Small intestine (tissue), 7 donors: ENCODE measurements at regions not wholly inside any gene's neighbourhood (a gene's known extent, or its start where the extent isn't known, plus 50 kb on each side); places are given as distances from the start of the nearest gene placed in this dataset.
"Not testable (repeated sequence)": the region's sequence is repeated elsewhere in the genome, so short reads cannot be mapped to it uniquely, and the experiment has no call there.

ENCODE experiments used
- DNase-seq, 2 donors: peaks; one replicate each; pipeline versions ENCODE4 v3.0.0 to v3.0.0-alpha.2; 2013
- FAIRE-seq: peaks from 2 replicates; lab custom pipeline; 2012; peaks lifted over from hg19 to GRCh38; lab: Jason Lieb, UNC
- H3K27ac ChIP-seq, 3 donors: one replicate each; pipeline ENCODE4 v1.5.1; 2013; ENCODE audit warnings: low read length in 2 of 3, mild to moderate bottlenecking in 2 of 3, control low read depth in 1 of 3, inconsistent platforms in 1 of 3, low read depth in 1 of 3, moderate library complexity in 1 of 3
- H3K27me3 ChIP-seq, 3 donors: one replicate each; pipeline ENCODE4 v1.6.1; 2013; ENCODE audit warnings: low read length in 3 of 3, inconsistent platforms in 1 of 3; ENCODE audit not compliant: control insufficient read depth in 3 of 3, insufficient read depth in 3 of 3
- H3K36me3 ChIP-seq, 3 donors: one replicate each; pipeline ENCODE4 v1.6.1; 2013; ENCODE audit warnings: low read length in 3 of 3, inconsistent platforms in 1 of 3, low read depth in 1 of 3, mild to moderate bottlenecking in 1 of 3, moderate library complexity in 1 of 3; ENCODE audit not compliant: control insufficient read depth in 3 of 3, insufficient read depth in 2 of 3
- H3K4me1 ChIP-seq, 3 donors: one replicate each; pipeline ENCODE4 v1.6.1; 2013; ENCODE audit warnings: low read length in 2 of 3, inconsistent platforms in 1 of 3, low read depth in 1 of 3, mild to moderate bottlenecking in 1 of 3, moderate library complexity in 1 of 3; ENCODE audit not compliant: control insufficient read depth in 3 of 3, insufficient read depth in 2 of 3
- H3K4me3 ChIP-seq, 3 donors: one replicate each; pipeline ENCODE4 v1.5.1; 2013; ENCODE audit warnings: low read length in 3 of 3, control low read depth in 1 of 3, inconsistent platforms in 1 of 3, low read depth in 1 of 3, mild to moderate bottlenecking in 1 of 3, moderate library complexity in 1 of 3
- H3K9me3 ChIP-seq, 2 donors: one replicate each; pipeline ENCODE4 v1.6.1; 2013; ENCODE audit warnings: low read depth in 1 of 2, low read length in 1 of 2; ENCODE audit not compliant: control insufficient read depth in 2 of 2, insufficient read depth in 1 of 2
- WGBS, 3 donors: extraction: QIAGEN DNeasy Blood & Tissue Kit; methylation state at CpG; one replicate each; pipeline ENCODE4 v1.1.7; 2013; 5-methylcytosine and 5-hydroxymethylcytosine counted together
- donor health status: healthy with polysubstance abuse.
- donor health status: control.
- donor health status: control.
- donor health status: Bipolar disorder and iron deficiency.
- donor health status: healthy.

DNA sequence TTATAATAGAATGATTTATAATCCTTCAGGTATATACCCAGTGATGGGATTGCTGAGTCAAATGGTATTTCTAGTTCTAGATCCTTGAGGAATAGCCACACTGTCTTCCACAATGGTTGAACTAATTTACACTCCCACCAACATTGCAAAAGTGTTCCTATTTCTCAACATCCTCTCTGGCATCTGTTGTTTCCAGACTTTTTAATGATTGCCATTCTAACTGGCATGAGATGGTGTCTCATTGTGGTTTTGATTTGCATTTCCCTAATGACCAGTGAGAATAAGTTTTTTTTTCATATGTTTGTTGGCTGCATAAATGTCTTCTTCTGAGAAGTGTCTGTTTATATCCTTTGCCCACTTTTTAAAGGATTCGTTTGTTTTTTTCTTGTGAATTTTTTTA, 615.1 kb downstream of the STK39 start:
- FAIRE-seq, H3K27me3 ChIP-seq, H3K4me1 ChIP-seq, H3K27ac ChIP-seq, H3K4me3 ChIP-seq, H3K36me3 ChIP-seq, DNase-seq, H3K9me3 ChIP-seq: not testable (repeated sequence)
- 88 to 97% (median 93%) methylated on average over 1 of the region's 1 CpG for WGBS, 3 donors

DNA sequence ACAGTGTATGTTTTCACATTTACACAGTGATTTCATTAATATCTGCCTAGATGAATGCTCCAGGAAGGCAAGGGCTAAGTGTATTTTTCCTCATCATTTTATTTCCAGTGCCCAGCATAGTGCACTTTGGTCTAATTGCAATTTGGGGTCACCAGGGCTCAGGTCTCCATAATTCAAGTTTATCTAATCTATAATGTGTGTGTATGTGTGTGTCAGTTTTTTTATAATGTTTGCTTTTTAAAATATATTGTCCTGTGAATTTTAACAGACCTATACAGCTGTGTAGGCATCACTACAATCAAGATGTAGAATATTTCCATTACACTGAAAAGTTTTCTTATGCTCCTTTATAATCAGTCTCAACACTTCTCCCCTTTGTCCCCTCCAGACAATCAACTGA, 620.4 kb downstream of the STK39 start:
- DNase-seq: no peak
- Histone ChIP-seq H3K27me3 (no peaks in the 10 kb centered on the region), H3K27ac (no peak overlapping the region), H3K4me3 (no peak overlapping the region), H3K4me1 (no peaks in the 10 kb centered on the region), H3K9me3 (no peaks in the 10 kb centered on the region), H3K36me3 (no peaks in the 10 kb centered on the region)
- no peak for FAIRE-seq

DNA sequence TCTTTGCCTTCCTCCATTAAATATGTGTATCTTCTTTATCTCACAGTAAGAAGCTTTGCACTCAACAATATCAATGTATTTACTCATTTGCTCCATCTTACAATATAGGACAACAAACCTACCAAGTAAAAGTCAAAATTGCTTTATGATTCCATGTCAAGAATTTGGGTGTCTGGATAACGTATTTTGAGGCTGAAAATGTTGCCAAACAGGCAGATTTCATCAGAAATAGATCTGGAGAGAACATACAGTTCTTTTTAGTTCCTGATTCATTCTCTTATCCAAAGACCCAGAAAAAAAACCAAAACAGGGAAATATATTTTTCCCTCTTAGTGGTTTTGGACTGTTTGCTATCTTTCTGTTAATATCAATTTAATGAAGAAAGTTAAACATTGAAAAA, 621.1 kb downstream of the STK39 start:
- 59 to 69% (median 60%) methylated on average over 1 of the region's 1 CpG for WGBS, 3 donors
- Histone ChIP-seq H3K4me3 (no peak overlapping the region), H3K4me1 (no peaks in the 10 kb centered on the region), H3K27ac (no peak overlapping the region), H3K9me3 (no peaks in the 10 kb centered on the region), H3K36me3 (no peaks in the 10 kb centered on the region), H3K27me3 (no peaks in the 10 kb centered on the region)
- FAIRE-seq: no peak
- no peak for DNase-seq

DNA sequence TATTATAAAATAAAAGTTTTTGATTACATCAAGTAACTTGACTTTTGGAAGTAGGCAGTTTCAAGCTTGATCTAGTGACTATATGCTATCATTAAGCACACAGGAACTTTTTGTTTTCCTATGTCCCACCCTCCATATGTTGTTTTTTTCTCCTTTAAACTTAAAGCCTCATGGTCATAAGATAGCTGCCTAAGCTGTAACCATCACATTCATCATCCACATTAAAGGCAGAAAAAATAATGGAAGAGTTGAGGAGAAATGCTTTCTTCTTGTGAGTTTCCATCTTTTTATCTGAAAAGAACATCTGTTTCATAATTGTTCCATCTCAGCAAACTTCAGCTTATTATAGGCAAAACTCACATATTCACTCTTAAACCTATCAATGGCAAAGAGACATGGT, 630.4 kb downstream of the STK39 start:
- Histone ChIP-seq H3K36me3 (no peaks in the 10 kb centered on the region), H3K4me1 (no peaks in the 10 kb centered on the region), H3K27ac (no peak overlapping the region), H3K27me3 (no peaks in the 10 kb centered on the region), H3K9me3 (no peaks in the 10 kb centered on the region), H3K4me3 (no peak overlapping the region)
- no peak for FAIRE-seq
- no peak for DNase-seq

DNA sequence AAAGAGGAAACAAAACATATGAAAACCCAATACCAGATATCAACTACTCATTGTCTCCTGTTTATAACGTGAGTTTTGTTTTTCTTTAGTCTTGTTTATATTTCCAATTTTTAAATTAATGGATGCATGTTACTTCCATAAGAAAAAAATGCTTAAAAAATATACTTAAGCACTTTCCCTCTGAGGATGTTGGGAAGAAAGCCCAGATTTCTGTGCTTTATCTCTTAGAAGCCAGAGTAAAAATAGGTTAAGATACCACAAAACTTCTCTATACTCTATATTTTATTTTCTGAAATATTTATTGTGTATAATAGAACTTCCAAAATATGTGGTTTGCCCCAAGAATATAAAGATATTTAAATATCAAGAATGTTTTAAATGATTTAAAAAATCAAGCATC, 633.9 kb downstream of the STK39 start:
- H3K4me3 ChIP-seq: no peak overlapping the region
- whole genome bisulfite sequencing, 3 donors: 57 to 84% (median 81%) methylated on average over 1 of the region's 1 CpG
- H3K4me1 ChIP-seq: no peaks in the 10 kb centered on the region
- FAIRE-seq: no peak
- no peaks in the 10 kb centered on the region for H3K36me3 ChIP-seq
- H3K27ac ChIP-seq: no peak overlapping the region
- no peak for DNase-seq
- H3K9me3 ChIP-seq: no peaks in the 10 kb centered on the region
- no peaks in the 10 kb centered on the region for H3K27me3 ChIP-seq

DNA sequence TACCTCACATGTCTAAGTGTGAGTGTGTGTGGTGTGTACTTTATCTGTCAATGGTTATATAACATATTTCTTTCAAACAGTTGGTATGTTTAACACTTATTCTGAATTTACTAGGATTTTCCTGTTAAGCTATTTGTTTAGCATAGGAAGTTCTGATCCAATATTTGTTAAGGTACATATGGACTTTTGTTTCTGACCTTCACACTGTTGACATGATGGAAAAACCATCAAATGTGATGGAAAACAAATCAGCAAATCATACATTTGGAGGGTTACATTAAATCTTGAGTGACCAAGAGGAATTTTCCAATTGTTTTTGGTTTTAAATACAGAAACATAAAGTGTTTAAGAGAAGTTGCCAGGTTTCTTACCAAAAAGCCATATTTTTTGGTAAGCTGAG, 638.9 kb downstream of the STK39 start:
- Histone ChIP-seq H3K4me3 (no peak overlapping the region), H3K27ac (no peak overlapping the region), H3K27me3 (no peaks in the 10 kb centered on the region), H3K4me1 (no peaks in the 10 kb centered on the region), H3K36me3 (no peaks in the 10 kb centered on the region), H3K9me3 (no peaks in the 10 kb centered on the region)
- no peak for FAIRE-seq
- DNase-seq: no peak

DNA sequence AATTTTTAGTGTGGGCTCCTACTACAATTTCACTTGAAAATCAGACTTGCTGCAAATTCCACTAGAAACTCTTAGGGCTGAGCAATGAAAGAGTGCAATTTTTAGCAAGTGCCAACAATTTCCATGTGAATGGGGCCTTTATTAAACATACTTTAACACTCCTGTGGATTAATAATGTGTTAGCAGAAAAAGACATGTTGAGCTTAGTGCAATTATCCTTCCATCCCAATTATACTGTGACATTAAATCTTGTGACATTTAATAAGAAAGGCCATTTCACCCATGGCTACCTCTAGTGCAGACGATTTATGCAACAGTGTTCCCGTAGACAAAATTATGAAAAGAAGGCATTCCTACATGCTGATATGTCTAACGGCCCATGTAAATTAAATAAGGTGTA, 639.7 kb downstream of the STK39 start:
- H3K36me3 ChIP-seq: no peaks in the 10 kb centered on the region
- DNase-seq (no peak), FAIRE-seq (no peak)
- WGBS, 3 donors: 81 to 83% (median 81%) methylated on average over 3 of the region's 3 CpGs
- no peaks in the 10 kb centered on the region for H3K27me3 ChIP-seq
- H3K27ac ChIP-seq: no peak overlapping the region
- H3K9me3 ChIP-seq: no peaks in the 10 kb centered on the region
- no peaks in the 10 kb centered on the region for H3K4me1 ChIP-seq
- H3K4me3 ChIP-seq: no peak overlapping the region

DNA sequence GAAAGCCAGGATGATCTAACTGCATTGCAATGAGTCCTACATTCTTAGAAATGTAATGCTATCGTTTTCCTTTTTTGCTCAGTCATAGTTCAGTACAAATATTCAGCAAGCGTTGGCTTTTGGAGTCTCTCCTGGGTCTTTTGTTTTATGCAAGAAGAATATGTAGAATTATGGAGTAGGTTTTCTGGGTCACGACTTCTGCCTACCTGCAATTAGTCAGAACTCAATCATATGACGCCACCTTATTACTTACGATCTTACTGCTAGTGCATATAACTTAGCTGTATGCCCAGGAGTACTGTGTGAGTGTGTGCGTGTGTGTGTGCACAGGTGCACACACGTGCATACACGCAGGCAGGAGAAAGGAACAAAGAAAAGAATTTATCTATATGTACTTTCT, 640.2 kb downstream of the STK39 start:
- 86 to 93% (median 88%) methylated on average over 8 of the region's 8 CpGs for WGBS, 3 donors
- Histone ChIP-seq H3K36me3 (no peaks in the 10 kb centered on the region), H3K9me3 (no peaks in the 10 kb centered on the region), H3K27me3 (no peaks in the 10 kb centered on the region), H3K4me1 (no peaks in the 10 kb centered on the region), H3K27ac (no peak overlapping the region), H3K4me3 (no peak overlapping the region)
- FAIRE-seq: no peak
- DNase-seq: no peak

DNA sequence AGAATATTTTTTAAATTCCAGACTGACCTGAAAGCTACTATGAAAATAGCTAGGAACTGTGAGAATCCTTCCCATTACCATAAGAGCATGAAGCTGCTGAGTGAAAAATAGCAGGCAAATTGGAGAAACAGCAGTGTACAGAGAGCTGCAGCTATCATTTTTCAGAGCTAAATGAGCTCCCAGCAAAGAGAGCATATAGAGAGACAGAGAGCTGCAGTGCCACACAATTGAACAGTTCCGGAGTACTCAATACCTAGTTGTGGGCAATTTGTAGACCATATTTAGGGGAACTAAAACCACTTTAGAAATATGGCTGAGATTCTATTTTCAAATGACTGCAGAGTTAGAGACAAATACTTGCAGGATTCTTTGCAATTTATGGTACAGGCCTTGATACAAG, 645.3 kb downstream of the STK39 start:
- no peaks in the 10 kb centered on the region for H3K36me3 ChIP-seq
- H3K4me1 ChIP-seq: no peaks in the 10 kb centered on the region
- 87 to 94% (median 88%) methylated on average over 1 of the region's 1 CpG for WGBS, 3 donors
- no peak for FAIRE-seq
- DNase-seq: no peak
- no peaks in the 10 kb centered on the region for H3K27me3 ChIP-seq
- no peak overlapping the region for H3K4me3 ChIP-seq
- no peak overlapping the region for H3K27ac ChIP-seq
- no peaks in the 10 kb centered on the region for H3K9me3 ChIP-seq
